GM12872 (cell line): ENCODE measurements at regions not wholly inside any gene's neighbourhood (a gene's known extent, or its start where the extent isn't known, plus 50 kb on each side); places are given as distances from the start of the nearest gene placed in this dataset.

Source experiments
- CTCF ChIP-seq: IDR thresholded peaks from 3 replicates; pipeline ENCODE4 v1.5.1; 2011; ENCODE audit warnings: low read depth, mild to moderate bottlenecking, low read length, moderate library complexity; ENCODE audit not compliant: insufficient read depth

DNA sequence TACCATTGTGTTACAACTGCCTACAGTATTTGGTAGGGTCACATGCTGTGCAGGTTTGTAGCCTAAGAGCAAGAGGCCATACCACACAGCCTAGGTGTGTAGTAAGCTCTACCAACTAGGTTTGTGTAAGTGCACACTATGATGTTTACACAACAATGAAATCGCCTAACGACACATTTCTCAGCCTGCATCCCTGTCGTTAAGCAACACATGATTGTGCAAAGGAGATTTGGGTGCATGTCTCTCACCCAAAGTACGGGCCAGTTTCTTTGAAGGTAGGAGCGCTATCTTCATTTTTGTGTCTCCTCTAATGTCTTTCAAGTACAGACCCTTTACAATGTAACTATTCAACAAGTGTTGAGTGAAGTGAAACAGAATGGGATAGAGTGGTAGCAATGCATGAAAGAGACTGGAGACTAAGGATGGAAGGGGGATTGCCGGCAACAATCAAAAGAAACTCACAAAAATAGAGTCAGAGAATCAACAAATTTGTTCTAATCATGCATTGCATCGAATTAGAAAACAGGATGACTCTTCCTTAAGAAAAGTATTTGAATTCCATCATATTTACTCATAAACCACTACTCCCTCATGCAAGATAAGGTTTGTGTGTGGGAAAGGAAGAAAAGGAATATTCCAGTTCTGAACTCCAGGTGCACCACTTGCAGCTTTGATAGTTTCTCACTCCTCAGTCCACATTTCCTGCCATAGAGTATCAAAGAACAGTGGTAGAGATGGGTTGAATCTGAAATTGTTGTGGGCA is 60.2 kb upstream of the TNFRSF19 start:
- no peak for TF ChIP-seq CTCF

- TF ChIP-seq CTCF = no peak
Observed at GRCh38 chr13:23510544-23510916, 59.7 kb upstream of the TNFRSF19 start.

GRCh38 chr13:23510979-23511735 is 59.1 kb upstream of the TNFRSF19 start:
- TF ChIP-seq CTCF = peak; percentile 20; the same call in 1 of the 3 replicates

GRCh38 chr13:23512762-23513395 is 57.3 kb upstream of the TNFRSF19 start:
- TF ChIP-seq CTCF = no peak

DNA sequence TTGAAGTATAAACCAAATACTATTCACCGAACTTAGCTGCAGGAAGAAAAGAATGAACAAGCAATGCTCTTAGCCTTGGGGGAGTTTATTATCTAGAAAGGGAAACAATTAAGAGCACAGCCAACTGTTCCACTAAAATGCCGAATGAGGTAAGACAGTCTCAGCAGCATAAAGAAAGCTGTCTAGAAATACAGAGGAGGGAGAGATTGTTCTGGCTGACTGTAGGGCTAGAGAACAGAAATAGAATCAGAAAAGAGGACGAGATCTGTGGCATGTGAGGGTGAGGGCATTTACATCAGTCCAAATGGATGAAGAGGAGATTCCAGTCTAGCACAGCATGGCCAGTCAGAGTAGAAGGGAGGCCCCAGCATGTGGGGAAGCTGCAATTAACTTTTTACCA is 56.8 kb upstream of the TNFRSF19 start:
- no peak for TF ChIP-seq CTCF

DNA sequence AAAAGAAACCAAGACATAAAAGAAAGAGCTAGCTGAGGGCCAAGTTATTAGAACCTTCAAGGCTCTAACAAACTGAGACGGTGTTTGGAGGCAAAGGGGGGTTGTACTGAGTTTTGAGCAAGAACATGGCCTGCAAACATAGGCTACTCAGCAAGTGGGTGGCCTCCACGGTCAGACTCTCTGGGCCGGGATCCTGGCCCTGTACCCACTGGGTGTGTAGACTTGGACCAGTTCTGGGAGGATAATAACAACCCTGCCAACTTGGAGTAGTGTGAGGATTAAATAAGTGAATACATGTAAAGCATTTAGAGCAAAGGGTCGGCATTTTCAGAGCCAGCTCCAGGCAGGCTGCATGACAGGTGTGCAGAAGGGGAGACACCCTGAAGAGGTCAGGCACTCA is 56.1 kb upstream of the TNFRSF19 start:
- TF ChIP-seq CTCF = no peak

GRCh38 chr13:23515116-23515515 is 55.1 kb upstream of the TNFRSF19 start:
- TF ChIP-seq CTCF = no peak
